Body of pancreas (tissue), 4 donors: ENCODE measurements at regions not wholly inside any gene's neighbourhood (a gene's known extent, or its start where the extent isn't known, plus 50 kb on each side); places are given as distances from the start of the nearest gene placed in this dataset.

Experiments
- CTCF ChIP-seq, 7 experiments: fragments of 450-650 bp in 4 of 7; fragments of 200-600 bp in 3 of 7; sonication (generic) in 3 of 7; IDR thresholded peaks; one replicate each; pipeline ENCODE4 v1.5.1; 2016 to 2019; ENCODE audit warnings: antibody characterized with exemption in 7 of 7
- POLR2A ChIP-seq, 3 donors: fragments of 450-650 bp; IDR thresholded peaks; one replicate each; pipeline ENCODE4 v1.6.1; 2016; ENCODE audit warnings: antibody characterized with exemption in 3 of 3, mild to moderate bottlenecking in 2 of 3

- no peak for TF ChIP-seq POLR2A (IDR thresholded peaks at IDR 0.05)
- TF ChIP-seq CTCF (IDR thresholded peaks at IDR 0.05), result no peak
Measured at GRCh38 chr10:107790271-107790670, 625.8 kb upstream of the SORCS1 start.
